Neural cell (in vitro differentiated cells): ENCODE measurements at regions not wholly inside any gene's neighbourhood (a gene's known extent, or its start where the extent isn't known, plus 50 kb on each side); places are given as distances from the start of the nearest gene placed in this dataset.

Experiments
- H2AFZ ChIP-seq: fragments of 200-600, 300-800 bp; sonication (generic), shearing (Covaris generic); 2 replicates; pipeline ENCODE4 v1.6.0; 2014; ENCODE audit warnings: low read depth, mild to moderate bottlenecking, antibody characterized with exemption, low read length, moderate library complexity
- H3F3A ChIP-seq: fragments of 200-600 bp; shearing (Covaris generic); 2 replicates; pipeline ENCODE4 v1.6.1; 2016; ENCODE audit warnings: mild to moderate bottlenecking, moderate library complexity, mixed read lengths, antibody characterized with exemption, low read length; ENCODE audit not compliant: insufficient read depth, poor library complexity, severe bottlenecking
- H3K27ac ChIP-seq: fragments of 200-600, 300-800 bp; sonication (generic), shearing (Covaris generic); 2 replicates; pipeline ENCODE4 v1.5.1; 2014; ENCODE audit warnings: mild to moderate bottlenecking, low read length, moderate library complexity
- H3K27me3 ChIP-seq: fragments of 300-800, 200-600 bp; sonication (generic), shearing (Covaris generic); 2 replicates; pipeline ENCODE4 v1.6.0; 2014; ENCODE audit warnings: mild to moderate bottlenecking, low read depth, low read length, moderate library complexity; ENCODE audit not compliant: insufficient read depth
- H3K36me3 ChIP-seq: fragments of 300-800, 200-600 bp; sonication (generic), shearing (Covaris generic); 2 replicates; pipeline ENCODE4 v1.5.1; 2014; ENCODE audit warnings: mild to moderate bottlenecking, antibody characterized with exemption, low read length, moderate library complexity; ENCODE audit not compliant: insufficient read depth
- H3K4me2 ChIP-seq: fragments of 300-800, 200-600 bp; sonication (generic), shearing (Covaris generic); 2 replicates; pipeline ENCODE4 v1.6.0; 2014; ENCODE audit warnings: mild to moderate bottlenecking, low read length
- H3K4me3 ChIP-seq: fragments of 300-800, 200-600 bp; sonication (generic), shearing (Covaris generic); 2 replicates; pipeline ENCODE4 v1.5.1; 2014; ENCODE audit warnings: mild to moderate bottlenecking, low read length, moderate library complexity
- H3K79me2 ChIP-seq: fragments of 200-600 bp; shearing (Covaris generic); replicated peaks from 2 replicates; pipeline ENCODE4 v1.6.0; 2014; ENCODE audit warnings: mild to moderate bottlenecking, low read length, moderate library complexity; ENCODE audit not compliant: insufficient read depth
- H3K9ac ChIP-seq: fragments of 300-800, 200-600 bp; sonication (generic), shearing (Covaris generic); 2 replicates; pipeline ENCODE4 v1.6.1; 2016; ENCODE audit warnings: mild to moderate bottlenecking, low read length, mixed read lengths
- H3K9me2 ChIP-seq: fragments of 200-600 bp; shearing (Covaris generic); 2 replicates; pipeline ENCODE4 v1.6.1; 2016; ENCODE audit warnings: mild to moderate bottlenecking, low read length, mixed read lengths; ENCODE audit not compliant: insufficient read depth
- H3K9me3 ChIP-seq: fragments of 200-600, 300-800 bp; sonication (generic), shearing (Covaris generic); 2 replicates; pipeline ENCODE4 v1.6.1; 2016; ENCODE audit warnings: mild to moderate bottlenecking, mixed run types, low read length, moderate library complexity, mixed read lengths
- H4K20me1 ChIP-seq: fragments of 200-600 bp; shearing (Covaris generic); 2 replicates; pipeline ENCODE4 v1.6.1; 2016; ENCODE audit warnings: mild to moderate bottlenecking, mixed run types; ENCODE audit not compliant: insufficient read depth
- EP300 ChIP-seq: fragments of 450-650 bp; conservative IDR thresholded peaks from 2 replicates; pipeline ENCODE4 v1.6.1; 2014; ENCODE audit warnings: antibody characterized with exemption, mild to moderate bottlenecking, moderate library complexity; ENCODE audit not compliant: poor library complexity, severe bottlenecking
- EZH2 ChIP-seq: fragments of 200-600, 300-800 bp; shearing (Covaris generic), sonication (generic); IDR thresholded peaks from 2 replicates; pipeline ENCODE4 v1.6.1; 2014; ENCODE audit warnings: antibody characterized with exemption, low read length, borderline replicate concordance, mild to moderate bottlenecking; ENCODE audit not compliant: insufficient read depth, poor library complexity, severe bottlenecking
- MXI1 ChIP-seq: fragments of 450-650 bp; conservative IDR thresholded peaks from 2 replicates; pipeline ENCODE4 v1.6.1; 2014; ENCODE audit warnings: antibody characterized with exemption, mild to moderate bottlenecking; ENCODE audit not compliant: poor library complexity, severe bottlenecking
- POLR2AphosphoS5 ChIP-seq: IDR thresholded peaks from 2 replicates; pipeline ENCODE4 v1.6.1; 2012
- RAD21 ChIP-seq: fragments of 450-650 bp; conservative IDR thresholded peaks from 2 replicates; pipeline ENCODE4 v1.6.1; 2014; ENCODE audit warnings: antibody characterized with exemption, mild to moderate bottlenecking, moderate library complexity
- SMC3 ChIP-seq: fragments of 450-650 bp; conservative IDR thresholded peaks from 2 replicates; pipeline ENCODE4 v1.6.1; 2014; ENCODE audit warnings: antibody characterized with exemption, mild to moderate bottlenecking, moderate library complexity; ENCODE audit not compliant: poor library complexity
- TAF1 ChIP-seq: IDR thresholded peaks from 2 replicates; pipeline ENCODE4 v1.6.1; 2012; ENCODE audit warnings: low read depth
- TF ChIP-seq, protein P1 (sequence below): fragments of 450-650 bp; IDR thresholded peaks from 2 replicates; pipeline ENCODE4 v1.5.1; 2014; ENCODE audit warnings: antibody characterized with exemption, mild to moderate bottlenecking, moderate library complexity; ENCODE audit not compliant: poor library complexity, severe bottlenecking
- TF ChIP-seq, protein P2 (sequence below): IDR thresholded peaks from 2 replicates; pipeline ENCODE4 v1.6.1; 2012; ENCODE audit warnings: borderline replicate concordance

DNA sequence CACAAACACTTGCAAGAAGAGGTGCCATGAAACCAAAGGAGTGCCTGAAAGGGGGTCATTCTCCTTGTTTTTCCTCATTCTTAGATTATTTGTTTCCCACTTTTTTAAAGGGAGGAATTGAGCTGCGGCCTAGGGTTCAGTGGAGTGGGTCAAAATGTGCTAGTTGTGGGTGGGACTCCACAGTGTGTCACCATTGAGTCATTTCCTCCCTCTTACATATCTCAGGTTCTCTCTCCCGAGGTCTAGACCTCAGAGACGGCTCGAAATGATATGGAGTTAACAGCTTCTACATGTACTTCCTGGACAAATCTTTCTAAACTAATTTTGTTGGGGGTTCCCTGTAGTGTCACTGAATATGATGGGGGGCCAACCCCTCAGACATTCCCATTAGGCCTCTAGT, 328.4 kb upstream of the SPANXN1 start:
- no peaks in the 10 kb centered on the region for H3K79me2 ChIP-seq
- no peaks in the 10 kb centered on the region for H3K9me3 ChIP-seq
- no peaks in the 10 kb centered on the region for H3F3A ChIP-seq

DNA sequence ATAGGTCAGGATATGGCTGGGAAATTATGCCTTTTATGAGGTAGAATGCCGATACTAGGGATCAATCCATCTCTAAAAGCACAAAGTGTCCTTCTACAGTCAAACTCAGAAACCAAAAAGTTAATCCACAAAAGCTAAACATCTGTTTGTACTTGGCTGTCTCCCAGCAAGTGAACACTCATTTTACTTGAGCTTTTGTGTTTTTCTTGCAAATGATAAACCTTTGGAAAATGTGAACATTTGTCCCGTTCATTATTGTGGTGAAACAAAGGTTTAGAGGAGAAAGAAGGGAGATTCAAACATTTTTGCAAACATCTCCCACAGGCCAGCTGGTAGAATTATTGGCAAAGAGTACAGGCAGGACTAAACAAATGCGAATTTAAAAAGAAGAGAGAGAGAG, 300.6 kb upstream of the SPANXN1 start:
- H3K27me3 ChIP-seq = no peaks in the 10 kb centered on the region
- H3K9ac ChIP-seq = no peak overlapping the region
- no peak overlapping the region for H2AFZ ChIP-seq
- H3K9me3 ChIP-seq = no peaks in the 10 kb centered on the region
- no peak for TF ChIP-seq TAF1
- TF ChIP-seq, protein P1, sequence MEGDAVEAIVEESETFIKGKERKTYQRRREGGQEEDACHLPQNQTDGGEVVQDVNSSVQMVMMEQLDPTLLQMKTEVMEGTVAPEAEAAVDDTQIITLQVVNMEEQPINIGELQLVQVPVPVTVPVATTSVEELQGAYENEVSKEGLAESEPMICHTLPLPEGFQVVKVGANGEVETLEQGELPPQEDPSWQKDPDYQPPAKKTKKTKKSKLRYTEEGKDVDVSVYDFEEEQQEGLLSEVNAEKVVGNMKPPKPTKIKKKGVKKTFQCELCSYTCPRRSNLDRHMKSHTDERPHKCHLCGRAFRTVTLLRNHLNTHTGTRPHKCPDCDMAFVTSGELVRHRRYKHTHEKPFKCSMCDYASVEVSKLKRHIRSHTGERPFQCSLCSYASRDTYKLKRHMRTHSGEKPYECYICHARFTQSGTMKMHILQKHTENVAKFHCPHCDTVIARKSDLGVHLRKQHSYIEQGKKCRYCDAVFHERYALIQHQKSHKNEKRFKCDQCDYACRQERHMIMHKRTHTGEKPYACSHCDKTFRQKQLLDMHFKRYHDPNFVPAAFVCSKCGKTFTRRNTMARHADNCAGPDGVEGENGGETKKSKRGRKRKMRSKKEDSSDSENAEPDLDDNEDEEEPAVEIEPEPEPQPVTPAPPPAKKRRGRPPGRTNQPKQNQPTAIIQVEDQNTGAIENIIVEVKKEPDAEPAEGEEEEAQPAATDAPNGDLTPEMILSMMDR = no peak
- TF ChIP-seq, protein P2, sequence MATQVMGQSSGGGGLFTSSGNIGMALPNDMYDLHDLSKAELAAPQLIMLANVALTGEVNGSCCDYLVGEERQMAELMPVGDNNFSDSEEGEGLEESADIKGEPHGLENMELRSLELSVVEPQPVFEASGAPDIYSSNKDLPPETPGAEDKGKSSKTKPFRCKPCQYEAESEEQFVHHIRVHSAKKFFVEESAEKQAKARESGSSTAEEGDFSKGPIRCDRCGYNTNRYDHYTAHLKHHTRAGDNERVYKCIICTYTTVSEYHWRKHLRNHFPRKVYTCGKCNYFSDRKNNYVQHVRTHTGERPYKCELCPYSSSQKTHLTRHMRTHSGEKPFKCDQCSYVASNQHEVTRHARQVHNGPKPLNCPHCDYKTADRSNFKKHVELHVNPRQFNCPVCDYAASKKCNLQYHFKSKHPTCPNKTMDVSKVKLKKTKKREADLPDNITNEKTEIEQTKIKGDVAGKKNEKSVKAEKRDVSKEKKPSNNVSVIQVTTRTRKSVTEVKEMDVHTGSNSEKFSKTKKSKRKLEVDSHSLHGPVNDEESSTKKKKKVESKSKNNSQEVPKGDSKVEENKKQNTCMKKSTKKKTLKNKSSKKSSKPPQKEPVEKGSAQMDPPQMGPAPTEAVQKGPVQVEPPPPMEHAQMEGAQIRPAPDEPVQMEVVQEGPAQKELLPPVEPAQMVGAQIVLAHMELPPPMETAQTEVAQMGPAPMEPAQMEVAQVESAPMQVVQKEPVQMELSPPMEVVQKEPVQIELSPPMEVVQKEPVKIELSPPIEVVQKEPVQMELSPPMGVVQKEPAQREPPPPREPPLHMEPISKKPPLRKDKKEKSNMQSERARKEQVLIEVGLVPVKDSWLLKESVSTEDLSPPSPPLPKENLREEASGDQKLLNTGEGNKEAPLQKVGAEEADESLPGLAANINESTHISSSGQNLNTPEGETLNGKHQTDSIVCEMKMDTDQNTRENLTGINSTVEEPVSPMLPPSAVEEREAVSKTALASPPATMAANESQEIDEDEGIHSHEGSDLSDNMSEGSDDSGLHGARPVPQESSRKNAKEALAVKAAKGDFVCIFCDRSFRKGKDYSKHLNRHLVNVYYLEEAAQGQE = no peak
- no peak for TF ChIP-seq RAD21
- no peak for TF ChIP-seq SMC3
- no peak for TF ChIP-seq EP300
- TF ChIP-seq EZH2 = no peak
- no peak for TF ChIP-seq POLR2AphosphoS5
- TF ChIP-seq MXI1 = no peak
- H3K27ac ChIP-seq = no peak overlapping the region
- H3K4me3 ChIP-seq = no peak overlapping the region
- no peaks in the 10 kb centered on the region for H3K9me2 ChIP-seq
- H4K20me1 ChIP-seq = no peaks in the 10 kb centered on the region
- no peaks in the 10 kb centered on the region for H3F3A ChIP-seq
- no peaks in the 10 kb centered on the region for H3K79me2 ChIP-seq
- H3K36me3 ChIP-seq = no peaks in the 10 kb centered on the region
- no peak overlapping the region for H3K4me2 ChIP-seq

More for the DNA sequence above, 328.4 kb upstream of the SPANXN1 start:
- H3K4me2 ChIP-seq = no peak overlapping the region
- H4K20me1 ChIP-seq = no peaks in the 10 kb centered on the region
- H3K27me3 ChIP-seq = no peaks in the 10 kb centered on the region
- H3K36me3 ChIP-seq = no peaks in the 10 kb centered on the region
- TF ChIP-seq EP300 = no peak
- TF ChIP-seq TAF1 = no peak
- TF ChIP-seq SMC3 = no peak
- no peak for TF ChIP-seq EZH2
- TF ChIP-seq POLR2AphosphoS5 = no peak
- TF ChIP-seq, protein P1 = no peak
- TF ChIP-seq, protein P2 = no peak
- no peak for TF ChIP-seq MXI1
- no peak for TF ChIP-seq RAD21
- no peak overlapping the region for H2AFZ ChIP-seq
- H3K9ac ChIP-seq = no peak overlapping the region
- no peak overlapping the region for H3K27ac ChIP-seq
- no peaks in the 10 kb centered on the region for H3K9me2 ChIP-seq
- no peak overlapping the region for H3K4me3 ChIP-seq
